PC-3 (cell line): ENCODE measurements at regions not wholly inside any gene's neighbourhood (a gene's known extent, or its start where the extent isn't known, plus 50 kb on each side); places are given as distances from the start of the nearest gene placed in this dataset.

Experiments
- EZH2 ChIP-seq: fragments of 300-600 bp; sonication (generic); IDR thresholded peaks from one replicate; pipeline ENCODE4 v1.6.1; 2017; ENCODE audit warnings: antibody characterized with exemption, mild to moderate bottlenecking, low read length; ENCODE audit not compliant: unreplicated experiment
- TF ChIP-seq, protein P1 (sequence below): fragments of 300-600 bp; sonication (generic); conservative IDR thresholded peaks from 2 replicates; pipeline ENCODE4 v1.5.1; 2017; ENCODE audit warnings: antibody characterized with exemption, low read depth, mild to moderate bottlenecking, low read length

DNA sequence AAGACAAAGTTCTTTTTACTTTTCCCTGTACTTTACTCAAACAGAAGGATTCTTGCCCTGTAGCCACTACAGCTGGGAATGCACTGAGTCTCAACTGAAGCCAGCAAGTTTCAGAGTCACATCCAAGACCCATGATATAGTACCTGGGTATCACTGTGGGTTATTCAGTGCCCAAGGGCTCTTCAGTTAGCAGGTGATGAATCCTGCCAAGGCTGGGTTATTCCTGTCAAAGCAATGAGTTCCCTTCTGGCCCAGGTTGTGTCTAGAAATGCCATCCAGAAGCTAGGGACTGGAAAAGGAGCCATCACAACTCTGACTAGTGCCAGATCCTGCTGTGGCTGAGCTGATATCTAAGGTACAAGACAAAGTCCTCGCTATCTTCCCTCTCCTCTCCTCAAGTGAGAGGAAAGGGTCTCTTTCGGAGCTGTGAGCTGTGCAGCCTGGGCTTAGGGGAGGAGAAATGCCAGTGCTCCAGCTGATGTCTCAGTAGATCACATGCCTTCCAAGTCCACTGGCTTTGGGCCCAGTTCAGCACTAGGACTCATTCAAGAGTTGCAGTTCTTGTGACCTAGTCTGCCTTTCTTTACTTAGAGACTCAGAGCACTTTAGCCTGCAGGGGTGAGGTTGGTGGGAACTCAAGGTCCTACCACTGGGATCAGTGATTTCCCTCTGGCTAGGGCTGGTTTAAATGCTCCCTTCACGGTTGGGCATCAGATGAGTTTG lies 369.4 kb downstream of the TBX15 start:
- TF ChIP-seq, protein P1, sequence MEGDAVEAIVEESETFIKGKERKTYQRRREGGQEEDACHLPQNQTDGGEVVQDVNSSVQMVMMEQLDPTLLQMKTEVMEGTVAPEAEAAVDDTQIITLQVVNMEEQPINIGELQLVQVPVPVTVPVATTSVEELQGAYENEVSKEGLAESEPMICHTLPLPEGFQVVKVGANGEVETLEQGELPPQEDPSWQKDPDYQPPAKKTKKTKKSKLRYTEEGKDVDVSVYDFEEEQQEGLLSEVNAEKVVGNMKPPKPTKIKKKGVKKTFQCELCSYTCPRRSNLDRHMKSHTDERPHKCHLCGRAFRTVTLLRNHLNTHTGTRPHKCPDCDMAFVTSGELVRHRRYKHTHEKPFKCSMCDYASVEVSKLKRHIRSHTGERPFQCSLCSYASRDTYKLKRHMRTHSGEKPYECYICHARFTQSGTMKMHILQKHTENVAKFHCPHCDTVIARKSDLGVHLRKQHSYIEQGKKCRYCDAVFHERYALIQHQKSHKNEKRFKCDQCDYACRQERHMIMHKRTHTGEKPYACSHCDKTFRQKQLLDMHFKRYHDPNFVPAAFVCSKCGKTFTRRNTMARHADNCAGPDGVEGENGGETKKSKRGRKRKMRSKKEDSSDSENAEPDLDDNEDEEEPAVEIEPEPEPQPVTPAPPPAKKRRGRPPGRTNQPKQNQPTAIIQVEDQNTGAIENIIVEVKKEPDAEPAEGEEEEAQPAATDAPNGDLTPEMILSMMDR, result no peak
- no peak for TF ChIP-seq EZH2
